Gastrocnemius medialis (tissue), 4 donors: ENCODE measurements at regions not wholly inside any gene's neighbourhood (a gene's known extent, or its start where the extent isn't known, plus 50 kb on each side); places are given as distances from the start of the nearest gene placed in this dataset.

Source experiments
- CTCF ChIP-seq, 5 experiments: fragments of 450-650 bp in 3 of 5; fragments of 200-600 bp in 2 of 5; sonication (generic) in 2 of 5; IDR thresholded peaks in 4 of 5; conservative IDR thresholded peaks in 1 of 5; 1 replicate in 4 of 5; 2 replicates in 1 of 5; pipeline ENCODE4 v1.5.1; 2016 to 2019; ENCODE audit warnings: antibody characterized with exemption in 5 of 5, mild to moderate bottlenecking in 3 of 5, moderate library complexity in 3 of 5
- POLR2A ChIP-seq, 2 donors: fragments of 450-650 bp; IDR thresholded peaks; one replicate each; pipeline ENCODE4 v1.6.1; 2017; ENCODE audit warnings: antibody characterized with exemption in 2 of 2, mild to moderate bottlenecking in 2 of 2, moderate library complexity in 2 of 2

- TF ChIP-seq CTCF (IDR thresholded peaks at IDR 0.05 in 4 of 5, conservative IDR thresholded peaks at IDR 0.05 in 1 of 5) (no peak), POLR2A (IDR thresholded peaks at IDR 0.05) (no peak)
Measured at GRCh38 chr13:107365466-107366215, 797.7 kb upstream of the ARGLU1 start.
